IMR-90 (cell line): ENCODE measurements at regions not wholly inside any gene's neighbourhood (a gene's known extent, or its start where the extent isn't known, plus 50 kb on each side); places are given as distances from the start of the nearest gene placed in this dataset.
A peak's percentile ranks its signal among the peaks of the same experiment; 100 is the strongest.

Source experiments
- ATAC-seq: fragments of 200-7000 bp; cut with Tn5 transposase; 2 replicates; pipeline ENCODE4 v1.9.1; 2020; ENCODE audit warnings: low read depth, mild to moderate bottlenecking, moderate library complexity
- BruUV-seq: library from RNA; stranded (reverse); fragments of 400-500 nt; replicated peaks from 2 replicates; lab custom pipeline; 2021; lab: Mats Ljungman, UMichigan
- CTCF ChIA-PET: fragments of 300-600 bp; formaldehyde crosslinking; extraction: SDS; loops from one replicate; lab custom pipeline; 2021; ENCODE audit warnings: antibody characterized with exemption; lab: Yijun Ruan, JAX
- POLR2A ChIA-PET: fragments of 300-600 bp; sonication (Branson Sonifier 250); formaldehyde crosslinking; loops from one replicate; lab custom pipeline; 2022; ENCODE audit warnings: antibody characterized with exemption; ENCODE audit not compliant: unreplicated experiment; lab: Charles Lee
- DNase-seq: peaks from one replicate; pipeline ENCODE4 v3.0.0; 2013
- H2AFZ ChIP-seq: replicated peaks from 2 replicates; pipeline ENCODE3; 2013; ENCODE audit warnings: low read length, mild to moderate bottlenecking; ENCODE audit not compliant: poor library complexity
- H2AK5ac ChIP-seq: 2 replicates; pipeline ENCODE4 v1.6.1; 2013; ENCODE audit warnings: low read depth, low read length, inconsistent platforms
- H2AK9ac ChIP-seq: replicated peaks from 2 replicates; pipeline ENCODE3; 2013; ENCODE audit warnings: mild to moderate bottlenecking, low read depth, low read length, moderate library complexity; ENCODE audit not compliant: poor library complexity
- H2BK120ac ChIP-seq: 2 replicates; pipeline ENCODE4 v1.6.1; 2013; ENCODE audit warnings: low read depth, low read length, inconsistent platforms
- H2BK15ac ChIP-seq: 3 replicates; pipeline ENCODE4 v1.6.1; 2013; ENCODE audit warnings: low read depth, low read length, inconsistent platforms
- H2BK20ac ChIP-seq: 2 replicates; pipeline ENCODE4 v1.6.1; 2013; ENCODE audit warnings: low read depth, mild to moderate bottlenecking, inconsistent platforms, low read length, moderate library complexity
- H2BK5ac ChIP-seq: 2 replicates; pipeline ENCODE4 v1.6.1; 2013; ENCODE audit warnings: mild to moderate bottlenecking, low read depth, low read length, inconsistent platforms; ENCODE audit not compliant: poor library complexity, severe bottlenecking
- H3K14ac ChIP-seq: replicated peaks from 2 replicates; pipeline ENCODE4 v1.6.1; 2013; ENCODE audit warnings: low read depth, low read length, inconsistent platforms
- H3K18ac ChIP-seq: 2 replicates; pipeline ENCODE4 v1.6.1; 2013; ENCODE audit warnings: low read depth, low read length, control low read depth
- H3K23ac ChIP-seq: 2 replicates; pipeline ENCODE4 v1.6.1; 2013; ENCODE audit warnings: low read depth, low read length, inconsistent platforms
- H3K27ac ChIP-seq: 2 replicates; pipeline ENCODE4 v1.5.1; 2013; ENCODE audit warnings: mild to moderate bottlenecking, control low read depth, low read length; ENCODE audit not compliant: insufficient read depth
- H3K27me3 ChIP-seq: 2 replicates; pipeline ENCODE4 v1.6.1; 2013; ENCODE audit warnings: low read length; ENCODE audit not compliant: control insufficient read depth, insufficient read depth
- H3K36me3 ChIP-seq: 2 replicates; pipeline ENCODE4 v1.6.1; 2013; ENCODE audit warnings: low read length, mixed read lengths; ENCODE audit not compliant: control insufficient read depth, insufficient read depth
- H3K4ac ChIP-seq: 2 replicates; pipeline ENCODE4 v1.6.1; 2013; ENCODE audit warnings: low read depth, low read length, inconsistent platforms
- H3K4me1 ChIP-seq: 2 replicates; pipeline ENCODE4 v1.6.1; 2013; ENCODE audit warnings: low read length, mixed read lengths; ENCODE audit not compliant: control insufficient read depth, insufficient read depth
- H3K4me2 ChIP-seq: 2 replicates; pipeline ENCODE4 v1.6.1; 2013; ENCODE audit warnings: low read depth, mild to moderate bottlenecking, control low read depth, low read length, moderate library complexity
- H3K4me3 ChIP-seq: 2 replicates; pipeline ENCODE4 v1.5.1; 2013; ENCODE audit warnings: low read depth, mild to moderate bottlenecking, control low read depth, low read length, moderate library complexity; ENCODE audit not compliant: insufficient read depth
- H3K56ac ChIP-seq: 2 replicates; pipeline ENCODE4 v1.6.1; 2013; ENCODE audit warnings: low read length, inconsistent platforms; ENCODE audit not compliant: insufficient read depth; ENCODE audit errors: extremely low read depth
- H3K79me1 ChIP-seq, 2 experiments: 2 replicates each; pipeline ENCODE4 v1.6.1; 2013; ENCODE audit warnings: low read length in 2 of 2, inconsistent platforms in 1 of 2, low read depth in 1 of 2
- H3K9ac ChIP-seq: 2 replicates; pipeline ENCODE4 v1.6.1; 2013; ENCODE audit warnings: low read depth, low read length, control low read depth
- H3K9me1 ChIP-seq: 2 replicates; pipeline ENCODE4 v1.6.1; 2013; ENCODE audit warnings: low read length, inconsistent platforms; ENCODE audit not compliant: insufficient read depth
- H3K9me3 ChIP-seq: 2 replicates; pipeline ENCODE4 v1.6.1; 2013; ENCODE audit warnings: low read length; ENCODE audit not compliant: control insufficient read depth, insufficient read depth
- H4K20me1 ChIP-seq: 2 replicates; pipeline ENCODE4 v1.6.1; 2013; ENCODE audit warnings: low read length, inconsistent platforms; ENCODE audit not compliant: insufficient read depth
- H4K5ac ChIP-seq: 2 replicates; pipeline ENCODE4 v1.6.1; 2013; ENCODE audit warnings: mild to moderate bottlenecking, low read depth, low read length, control low read depth
- H4K8ac ChIP-seq, 2 experiments: 2 replicates each; pipeline ENCODE4 v1.6.1; 2013; ENCODE audit warnings: low read depth in 2 of 2, low read length in 2 of 2, control low read depth in 1 of 2, inconsistent platforms in 1 of 2
- H4K91ac ChIP-seq: 2 replicates; pipeline ENCODE4 v1.6.1; 2013; ENCODE audit warnings: low read depth, low read length, inconsistent platforms; ENCODE audit not compliant: insufficient read depth
- CHD1 ChIP-seq: IDR thresholded peaks from 2 replicates; pipeline ENCODE4 v1.6.1; 2012; ENCODE audit warnings: low read depth, low read length, improper control_type of control experiment
- WGBS, 2 experiments: methylation state at CpG; one replicate each; pipeline versions ENCODE4 v1.1.5 to v1.1.7; 2013; ENCODE audit warnings: missing lambda C conversion rate in 2 of 2; ENCODE audit not compliant: insufficient read length in 1 of 2; ENCODE audit errors: extremely low coverage in 2 of 2; 5-methylcytosine and 5-hydroxymethylcytosine counted together
- dilution Hi-C: fragments of 300-500 bp; cut with HindIII; formaldehyde crosslinking; loops from one replicate; pipeline ENCODE4 v1.14.3; 2018; ENCODE audit warnings: low sequenced_read_pairs; ENCODE audit not compliant: unreplicated experiment
- in situ Hi-C: fragments of 300-500 bp; cut with MboI; formaldehyde crosslinking; loops from 3 replicates; pipeline ENCODE4 v1.14.3; 2019; ENCODE audit warnings: low sequenced_read_pairs, inconsistent platforms, mixed read lengths
- intact Hi-C: fragments of 100-400 bp; cut with micrococcal nuclease; formaldehyde crosslinking; loops from 2 replicates; pipeline ENCODE4 v1.10.0; 2022

DNA sequence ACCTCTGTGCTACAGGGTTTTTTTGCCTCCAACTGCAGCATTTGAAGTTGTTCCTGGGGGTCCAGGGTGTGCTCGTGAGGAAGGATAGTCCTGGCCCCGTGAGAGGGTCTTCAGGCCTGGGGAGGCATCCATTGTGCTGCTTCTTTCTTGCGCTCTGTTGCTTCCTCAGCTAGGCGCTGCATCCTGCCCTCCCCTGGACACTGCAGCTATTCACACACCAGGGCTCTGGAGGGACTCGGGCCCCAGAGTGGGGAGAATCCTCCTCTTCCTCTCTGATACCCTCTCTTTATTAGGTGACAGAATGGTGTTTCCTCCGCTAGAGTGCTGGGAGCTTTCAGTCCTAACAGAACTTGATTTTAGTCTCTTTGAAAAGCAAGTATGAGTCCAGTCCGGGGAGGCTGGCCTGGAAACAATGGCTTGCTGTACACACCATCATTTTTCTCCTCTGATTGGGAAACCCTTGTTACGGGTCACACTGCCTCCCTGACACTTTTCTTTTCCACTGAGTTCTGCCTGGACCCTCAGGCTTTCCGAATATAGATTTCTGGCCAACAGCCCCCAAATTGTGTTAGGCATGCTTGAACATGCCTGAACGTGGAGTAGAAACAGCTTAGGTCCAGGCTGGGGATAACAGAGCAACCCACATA lies 81.4 kb upstream of the ELAC2 start:
- Histone ChIP-seq H3K9ac (no peak overlapping the region), H3K27ac (no peak overlapping the region), H3K36me3 (no peaks in the 10 kb centered on the region), H2AK5ac (no peak overlapping the region), H4K91ac (no peak overlapping the region), H3K4me2 (no peak overlapping the region), H3K4ac (no peak overlapping the region), H3K4me1 (no peaks in the 10 kb centered on the region), H2AFZ (no peak overlapping the region), H3K9me1 (no peaks in the 10 kb centered on the region), H4K20me1 (no peaks in the 10 kb centered on the region), H3K79me1 (no peaks in the 10 kb centered on the region), H4K8ac (no peak overlapping the region), H3K9me3 (no peaks in the 10 kb centered on the region), H3K4me3 (no peak overlapping the region), H2BK20ac (no peak overlapping the region), H2BK120ac (no peak overlapping the region), H2BK15ac (no peak overlapping the region), H3K56ac (no peak overlapping the region), H3K14ac (no peak overlapping the region), H2AK9ac (no peak overlapping the region), H3K27me3 (peaks cover 5% of the 10 kb centered on the region; the same call in 1 of the 2 replicates), H2BK5ac (no peak overlapping the region), H3K18ac (peak overlapping the region; percentile 11; the same call in 1 of the 2 replicates), H3K23ac (no peak overlapping the region), H4K5ac (no peak overlapping the region)
- WGBS, 2 experiments = no CpG with 5 or more reads among the region's 10 CpGs
- intact Hi-C loops (no loop called here), in situ Hi-C loops (no loop called here), dilution Hi-C loops (no loop called here)
- POLR2A ChIA-PET = no interaction called here
- CTCF ChIA-PET = no interaction called here
- peak; percentile 37; the same call in 1 of the 2 replicates for ATAC-seq
- BruUV-seq = no TSS peak
- no peak for DNase-seq
- no peak for TF ChIP-seq CHD1
